GM12878 (cell line): ENCODE measurements at regions not wholly inside any gene's neighbourhood (a gene's known extent, or its start where the extent isn't known, plus 50 kb on each side); places are given as distances from the start of the nearest gene placed in this dataset.

Experiments used
- ATAC-seq: fragments of 200-7000 bp; cut with Tn5 transposase; 3 replicates; pipeline ENCODE4 v1.9.1; 2020; ENCODE audit warnings: mild to moderate bottlenecking, moderate library complexity
- BruUV-seq: library from RNA; stranded (reverse); fragments of 400-500 nt; replicated peaks from 2 replicates; lab custom pipeline; 2021; lab: Mats Ljungman, UMichigan
- CTCF ChIA-PET: fragments of 300-600 bp; sonication (Branson Sonifier 250); formaldehyde crosslinking; extraction: SDS; loops from one replicate; lab custom pipeline; 2021; ENCODE audit warnings: inconsistent platforms; lab: Yijun Ruan, JAX
- POLR2A ChIA-PET: fragments of 350-600 bp; formaldehyde crosslinking; extraction: SDS; loops from one replicate; lab custom pipeline; 2021; ENCODE audit warnings: inconsistent platforms; lab: Charles Lee
- RAD21 ChIA-PET: fragments of 300-600 bp; sonication (Branson Sonifier 250); formaldehyde crosslinking; loops from one replicate; lab custom pipeline; 2023; ENCODE audit warnings: antibody characterized with exemption; ENCODE audit not compliant: unreplicated experiment; lab: Charles Lee
- SMC1A ChIA-PET: fragments of 300-600 bp; sonication (Branson Sonifier 250); formaldehyde crosslinking; loops from one replicate; lab custom pipeline; 2023; ENCODE audit not compliant: unreplicated experiment, uncharacterized antibody; lab: Charles Lee
- DNase-seq: peaks from one replicate; pipeline ENCODE4 v3.0.0-alpha.2; 2011; ENCODE audit warnings: low read depth, low spot score
- FAIRE-seq: peaks from 3 replicates; lab custom pipeline; 2011; peaks lifted over from hg19 to GRCh38; lab: Jason Lieb, UNC
- H2AFZ ChIP-seq: 2 replicates; pipeline ENCODE4 v1.6.0; 2011; ENCODE audit warnings: low read depth, low read length, control low read depth; ENCODE audit not compliant: control insufficient read depth
- H3K27ac ChIP-seq: 2 replicates; pipeline ENCODE4 v1.5.1; 2011; ENCODE audit warnings: control low read depth; ENCODE audit not compliant: control insufficient read depth, insufficient read depth
- H3K27me3 ChIP-seq, 2 experiments: replicated peaks in 1 of 2; 2 replicates each; pipeline versions ENCODE4 v1.6.0 to v1.6.1; 2011; ENCODE audit warnings: low read length in 1 of 2; ENCODE audit not compliant: control insufficient read depth in 2 of 2, insufficient read depth in 2 of 2
- H3K36me3 ChIP-seq, 2 experiments: 2 replicates each; pipeline ENCODE4 v1.5.1; 2011; ENCODE audit warnings: low read length in 1 of 2; ENCODE audit not compliant: control insufficient read depth in 2 of 2, insufficient read depth in 2 of 2
- H3K4me1 ChIP-seq: 2 replicates; pipeline ENCODE4 v1.6.1; 2011; ENCODE audit warnings: mild to moderate bottlenecking, low read length, moderate library complexity, mixed read lengths; ENCODE audit not compliant: control insufficient read depth, insufficient read depth
- H3K4me2 ChIP-seq: 2 replicates; pipeline ENCODE4 v1.6.0; 2011; ENCODE audit warnings: control low read depth; ENCODE audit not compliant: control insufficient read depth, insufficient read depth
- H3K4me3 ChIP-seq: fragments of 200-600 bp; sonication (generic); 2 replicates; pipeline ENCODE4 v1.5.1; 2016
- H3K79me2 ChIP-seq: 2 replicates; pipeline ENCODE4 v1.6.0; 2011; ENCODE audit warnings: low read length; ENCODE audit not compliant: control insufficient read depth, insufficient read depth
- H3K9ac ChIP-seq: 2 replicates; pipeline ENCODE4 v1.8.0; 2011; ENCODE audit warnings: low read length, control low read depth, mixed read lengths; ENCODE audit not compliant: control insufficient read depth, insufficient read depth
- H3K9me3 ChIP-seq: replicated peaks from 3 replicates; pipeline ENCODE4 v1.5.1; 2011; ENCODE audit warnings: mild to moderate bottlenecking, low read length; ENCODE audit not compliant: control insufficient read depth, insufficient read depth
- H4K20me1 ChIP-seq: 2 replicates; pipeline ENCODE4 v1.6.0; 2011; ENCODE audit not compliant: control insufficient read depth, insufficient read depth
- ESRRA ChIP-seq: IDR thresholded peaks from 2 replicates; pipeline ENCODE4 v1.6.1; 2012; ENCODE audit warnings: mild to moderate bottlenecking, low read length, improper control_type of control experiment
- GATAD2B ChIP-seq: fragments of 450-650 bp; conservative IDR thresholded peaks from 2 replicates; pipeline ENCODE4 v1.6.1; 2017; ENCODE audit warnings: low read depth, mild to moderate bottlenecking, moderate library complexity
- IKZF2 ChIP-seq, 2 experiments: fragments of 450-650 bp; IDR thresholded peaks; 2 replicates each; pipeline ENCODE4 v1.6.1; 2017; ENCODE audit warnings: mild to moderate bottlenecking in 2 of 2, moderate library complexity in 2 of 2
- MYB ChIP-seq: fragments of 150-350 bp; IDR thresholded peaks from 2 replicates; pipeline ENCODE4 v1.6.1; 2014; ENCODE audit warnings: mild to moderate bottlenecking, low read depth, low read length, borderline replicate concordance
- NBN ChIP-seq: fragments of 450-650 bp; IDR thresholded peaks from 2 replicates; pipeline ENCODE4 v1.6.1; 2016
- NFXL1 ChIP-seq: fragments of 450-650 bp; IDR thresholded peaks from 2 replicates; pipeline ENCODE4 v1.6.1; 2017; ENCODE audit warnings: antibody characterized with exemption, mild to moderate bottlenecking, borderline replicate concordance
- NRF1 ChIP-seq: conservative IDR thresholded peaks from 2 replicates; pipeline ENCODE4 v1.6.1; 2011; ENCODE audit warnings: mild to moderate bottlenecking, low read depth, low read length, improper control_type of control experiment
- RCOR1 ChIP-seq: conservative IDR thresholded peaks from 2 replicates; pipeline ENCODE4 v1.6.1; 2012; ENCODE audit warnings: low read depth, low read length, improper control_type of control experiment
- WGBS: methylation state at CpG from one replicate; pipeline ENCODE4 v1.1.6; 2016; ENCODE audit warnings: low lambda C conversion rate; ENCODE audit not compliant: insufficient replicate concordance, insufficient coverage; ENCODE audit errors: missing lambda C conversion rate; 5-methylcytosine and 5-hydroxymethylcytosine counted together
- in situ Hi-C: fragments of 300-500 bp; cut with MboI; formaldehyde crosslinking; loops from 9 replicates; pipeline ENCODE4 v1.14.3; 2018; ENCODE audit warnings: mixed read lengths
- intact Hi-C: fragments of 100-400 bp; cut with micrococcal nuclease; formaldehyde crosslinking; loops from one replicate; pipeline ENCODE4 v1.14.2; 2022; ENCODE audit not compliant: unreplicated experiment
- TF ChIP-seq, protein P1 (sequence below), 3 experiments: IDR thresholded peaks in 2 of 3; conservative IDR thresholded peaks in 1 of 3; 2 replicates each; pipeline ENCODE4 v1.5.1; 2011; ENCODE audit warnings: low read depth in 3 of 3, low read length in 3 of 3, mild to moderate bottlenecking in 3 of 3, control low read depth in 2 of 3, moderate library complexity in 2 of 3, inconsistent platforms in 1 of 3, mixed read lengths in 1 of 3; ENCODE audit not compliant: control insufficient read depth in 2 of 3, insufficient read depth in 1 of 3; ENCODE audit errors: extremely low read depth in 1 of 3
- TF ChIP-seq, protein P2 (sequence below): fragments of 450-650 bp; formaldehyde crosslinking; IDR thresholded peaks from 2 replicates; pipeline ENCODE4 v1.4.0; 2022; ENCODE audit warnings: mild to moderate bottlenecking, moderate library complexity
- TF ChIP-seq, protein P3 (sequence below): fragments of 450-650 bp; IDR thresholded peaks from 2 replicates; pipeline ENCODE4 v1.6.1; 2016; ENCODE audit warnings: mild to moderate bottlenecking

DNA sequence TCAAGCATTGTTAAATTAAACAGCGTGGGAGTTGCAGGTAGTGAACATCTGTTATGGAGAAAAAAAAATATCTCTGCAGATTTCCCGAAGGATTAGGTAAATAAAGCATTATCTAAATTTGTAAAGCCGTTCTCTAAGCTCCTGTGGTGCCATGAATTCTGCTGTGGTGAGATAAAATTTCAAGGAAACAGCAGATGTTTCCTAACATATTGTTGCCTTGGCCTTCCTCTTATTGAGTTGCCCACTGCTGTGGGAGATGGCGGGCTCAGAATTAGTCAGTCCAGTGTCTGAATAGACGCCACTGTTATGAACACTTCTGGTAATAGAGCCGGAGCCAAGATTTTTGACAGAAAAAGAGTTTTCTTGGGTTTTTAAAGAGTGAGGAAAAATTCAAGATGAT, 82.6 kb upstream of the ELMO1 start (continued):
- TF ChIP-seq, protein P1, sequence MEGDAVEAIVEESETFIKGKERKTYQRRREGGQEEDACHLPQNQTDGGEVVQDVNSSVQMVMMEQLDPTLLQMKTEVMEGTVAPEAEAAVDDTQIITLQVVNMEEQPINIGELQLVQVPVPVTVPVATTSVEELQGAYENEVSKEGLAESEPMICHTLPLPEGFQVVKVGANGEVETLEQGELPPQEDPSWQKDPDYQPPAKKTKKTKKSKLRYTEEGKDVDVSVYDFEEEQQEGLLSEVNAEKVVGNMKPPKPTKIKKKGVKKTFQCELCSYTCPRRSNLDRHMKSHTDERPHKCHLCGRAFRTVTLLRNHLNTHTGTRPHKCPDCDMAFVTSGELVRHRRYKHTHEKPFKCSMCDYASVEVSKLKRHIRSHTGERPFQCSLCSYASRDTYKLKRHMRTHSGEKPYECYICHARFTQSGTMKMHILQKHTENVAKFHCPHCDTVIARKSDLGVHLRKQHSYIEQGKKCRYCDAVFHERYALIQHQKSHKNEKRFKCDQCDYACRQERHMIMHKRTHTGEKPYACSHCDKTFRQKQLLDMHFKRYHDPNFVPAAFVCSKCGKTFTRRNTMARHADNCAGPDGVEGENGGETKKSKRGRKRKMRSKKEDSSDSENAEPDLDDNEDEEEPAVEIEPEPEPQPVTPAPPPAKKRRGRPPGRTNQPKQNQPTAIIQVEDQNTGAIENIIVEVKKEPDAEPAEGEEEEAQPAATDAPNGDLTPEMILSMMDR (IDR thresholded peaks at IDR 0.05 in 2 of 3, conservative IDR thresholded peaks at IDR 0.05 in 1 of 3; ENCODE audit: control insufficient read depth in 2 of 3, extremely low read depth in 1 of 3, insufficient read depth in 1 of 3, low read depth in 3 of 3, low read length in 3 of 3): no peak
- TF ChIP-seq, protein P2, sequence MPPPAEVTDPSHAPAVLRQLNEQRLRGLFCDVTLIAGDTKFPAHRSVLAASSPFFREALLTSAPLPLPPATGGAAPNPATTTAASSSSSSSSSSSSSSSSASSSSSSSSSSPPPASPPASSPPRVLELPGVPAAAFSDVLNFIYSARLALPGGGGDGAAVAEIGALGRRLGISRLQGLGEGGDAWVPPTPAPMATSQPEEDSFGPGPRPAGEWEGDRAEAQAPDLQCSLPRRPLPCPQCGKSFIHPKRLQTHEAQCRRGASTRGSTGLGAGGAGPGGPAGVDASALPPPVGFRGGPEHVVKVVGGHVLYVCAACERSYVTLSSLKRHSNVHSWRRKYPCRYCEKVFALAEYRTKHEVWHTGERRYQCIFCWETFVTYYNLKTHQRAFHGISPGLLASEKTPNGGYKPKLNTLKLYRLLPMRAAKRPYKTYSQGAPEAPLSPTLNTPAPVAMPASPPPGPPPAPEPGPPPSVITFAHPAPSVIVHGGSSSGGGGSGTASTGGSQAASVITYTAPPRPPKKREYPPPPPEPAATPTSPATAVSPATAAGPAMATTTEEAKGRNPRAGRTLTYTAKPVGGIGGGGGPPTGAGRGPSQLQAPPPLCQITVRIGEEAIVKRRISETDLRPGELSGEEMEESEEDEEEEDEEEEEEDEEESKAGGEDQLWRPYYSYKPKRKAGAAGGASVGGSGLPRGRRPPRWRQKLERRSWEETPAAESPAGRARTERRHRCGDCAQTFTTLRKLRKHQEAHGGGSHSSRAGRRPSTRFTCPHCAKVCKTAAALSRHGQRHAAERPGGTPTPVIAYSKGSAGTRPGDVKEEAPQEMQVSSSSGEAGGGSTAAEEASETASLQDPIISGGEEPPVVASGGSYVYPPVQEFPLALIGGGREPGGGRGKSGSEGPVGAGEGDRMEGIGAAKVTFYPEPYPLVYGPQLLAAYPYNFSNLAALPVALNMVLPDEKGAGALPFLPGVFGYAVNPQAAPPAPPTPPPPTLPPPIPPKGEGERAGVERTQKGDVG: no peak
- TF ChIP-seq NRF1 (no peak), NFXL1 (no peak)

DNA sequence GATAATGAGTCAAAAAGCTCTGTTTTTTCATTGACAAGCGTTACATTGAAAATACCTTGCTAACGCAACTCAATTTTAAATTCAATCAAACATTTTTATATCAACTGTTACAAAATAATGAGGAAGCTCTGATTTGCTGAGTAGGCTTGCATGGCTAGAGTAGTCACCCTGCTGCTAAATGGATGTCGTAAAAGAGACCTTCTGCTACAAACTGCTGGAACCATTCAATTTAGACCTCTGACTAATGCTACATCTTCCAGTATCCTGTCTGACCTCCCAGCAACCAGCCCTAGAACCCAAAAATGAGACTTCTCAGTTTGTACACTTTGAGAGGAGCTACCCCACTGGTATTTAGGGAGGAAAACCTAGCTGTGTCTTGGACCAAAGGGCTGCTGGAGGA, 84.0 kb upstream of the ELMO1 start:
- WGBS: 62% methylated on average over 3 of the region's 3 CpGs
- Histone ChIP-seq H3K9me3 (no peaks in the 10 kb centered on the region), H3K27me3 (no peaks in the 10 kb centered on the region; a peak in 1 of 4 replicates), H3K4me3 (no peak overlapping the region), H3K36me3 (no peaks in the 10 kb centered on the region), H2AFZ (no peak overlapping the region), H3K4me2 (no peak overlapping the region), H3K9ac (no peak overlapping the region), H3K79me2 (no peaks in the 10 kb centered on the region), H4K20me1 (no peaks in the 10 kb centered on the region), H3K27ac (no peak overlapping the region), H3K4me1 (no peaks in the 10 kb centered on the region)
- POLR2A ChIA-PET: no interaction called here
- FAIRE-seq (no peak), ATAC-seq (no peak), DNase-seq (no peak)
- TF ChIP-seq IKZF2 (IDR thresholded peaks at IDR 0.05) (no peak), RCOR1 (no peak), NBN (no peak), MYB (no peak), ESRRA (no peak), NRF1 (no peak), GATAD2B (no peak)
- TF ChIP-seq, protein P3, sequence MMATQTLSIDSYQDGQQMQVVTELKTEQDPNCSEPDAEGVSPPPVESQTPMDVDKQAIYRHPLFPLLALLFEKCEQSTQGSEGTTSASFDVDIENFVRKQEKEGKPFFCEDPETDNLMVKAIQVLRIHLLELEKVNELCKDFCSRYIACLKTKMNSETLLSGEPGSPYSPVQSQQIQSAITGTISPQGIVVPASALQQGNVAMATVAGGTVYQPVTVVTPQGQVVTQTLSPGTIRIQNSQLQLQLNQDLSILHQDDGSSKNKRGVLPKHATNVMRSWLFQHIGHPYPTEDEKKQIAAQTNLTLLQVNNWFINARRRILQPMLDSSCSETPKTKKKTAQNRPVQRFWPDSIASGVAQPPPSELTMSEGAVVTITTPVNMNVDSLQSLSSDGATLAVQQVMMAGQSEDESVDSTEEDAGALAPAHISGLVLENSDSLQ: no peak
- RAD21 ChIA-PET: no interaction called here
- intact Hi-C loops: no loop called here
- CTCF ChIA-PET: interaction anchor here (0.5 to 0.9 kb wide), 3 partner anchors 26 to 82 kb away, joined by 3 read pairs; no protein-coding TSS in a partner anchor
- in situ Hi-C loops: no loop called here
- BruUV-seq: no TSS peak
- SMC1A ChIA-PET: interaction anchor here (0.9 to 1.8 kb wide), 3 partner anchors 10 to 200 kb away, joined by 3 to 5 read pairs (median 4); no protein-coding TSS in a partner anchor
